Neural progenitor cell (in vitro differentiated cells): ENCODE measurements at regions not wholly inside any gene's neighbourhood (a gene's known extent, or its start where the extent isn't known, plus 50 kb on each side); places are given as distances from the start of the nearest gene placed in this dataset.

Experiments used
- DNase-seq: peaks from one replicate; pipeline ENCODE4 v3.0.0-alpha.2; 2016; ENCODE audit warnings: low spot score
- H2AFZ ChIP-seq: fragments of 200-600 bp; sonication (generic); replicated peaks from 2 replicates; pipeline ENCODE4 v1.6.1; 2016; ENCODE audit warnings: antibody characterized with exemption
- H3F3A ChIP-seq: fragments of 200-600 bp; sonication (generic); 2 replicates; pipeline ENCODE4 v1.6.1; 2016; ENCODE audit warnings: antibody characterized with exemption, low read depth
- H3K27ac ChIP-seq: fragments of 200-600 bp; sonication (generic); 2 replicates; pipeline ENCODE4 v1.5.1; 2016; ENCODE audit warnings: mild to moderate bottlenecking
- H3K27me3 ChIP-seq: fragments of 200-600 bp; sonication (generic); 2 replicates; pipeline ENCODE4 v1.6.1; 2016; ENCODE audit warnings: mild to moderate bottlenecking, moderate library complexity
- H3K36me3 ChIP-seq: fragments of 200-600 bp; sonication (generic); 2 replicates; pipeline ENCODE4 v1.5.1; 2016
- H3K4me1 ChIP-seq: fragments of 200-600 bp; sonication (generic); 2 replicates; pipeline ENCODE4 v1.6.1; 2016; ENCODE audit warnings: mixed run types
- H3K4me2 ChIP-seq: fragments of 200-600 bp; sonication (generic); 2 replicates; pipeline ENCODE4 v1.6.1; 2016
- H3K4me3 ChIP-seq: fragments of 200-600 bp; sonication (generic); 2 replicates; pipeline ENCODE4 v1.5.1; 2016
- H3K79me2 ChIP-seq: fragments of 200-600 bp; sonication (generic); 2 replicates; pipeline ENCODE4 v1.6.1; 2016; ENCODE audit warnings: low read depth
- H3K9ac ChIP-seq: fragments of 200-600 bp; sonication (generic); 2 replicates; pipeline ENCODE4 v1.6.1; 2016
- H3K9me3 ChIP-seq: fragments of 200-600 bp; sonication (generic); 2 replicates; pipeline ENCODE4 v1.5.1; 2016; ENCODE audit warnings: low read depth
- H4K20me1 ChIP-seq: fragments of 200-600 bp; sonication (generic); 2 replicates; pipeline ENCODE4 v1.6.1; 2016; ENCODE audit warnings: low read depth
- H3K27ac Mint-ChIP-seq: 3 replicates; pipeline ENCODE4 v1.8.0; 2021; ENCODE audit warnings: mixed read lengths
- H3K27me3 Mint-ChIP-seq: 2 replicates; pipeline ENCODE4 v1.8.0; 2022; ENCODE audit warnings: low read depth, mild to moderate bottlenecking, inconsistent platforms, moderate library complexity, mixed read lengths; ENCODE audit not compliant: insufficient read depth
- H3K36me3 Mint-ChIP-seq: 3 replicates; pipeline ENCODE4 v1.8.0; 2021; ENCODE audit warnings: mixed read lengths
- H3K4me1 Mint-ChIP-seq: 3 replicates; pipeline ENCODE4 v1.8.0; 2021; ENCODE audit warnings: mixed read lengths
- H3K4me3 Mint-ChIP-seq: 3 replicates; pipeline ENCODE4 v1.8.0; 2021; ENCODE audit warnings: mild to moderate bottlenecking, moderate library complexity, mixed read lengths
- H3K9me3 Mint-ChIP-seq: 3 replicates; pipeline ENCODE4 v1.8.0; 2020; ENCODE audit warnings: mixed read lengths
- CTCF ChIP-seq: fragments of 200-600 bp; sonication (generic); IDR thresholded peaks from 2 replicates; pipeline ENCODE4 v1.5.1; 2017; ENCODE audit warnings: antibody characterized with exemption, mild to moderate bottlenecking
- EZH2 ChIP-seq: fragments of 200-600 bp; sonication (generic); IDR thresholded peaks from 2 replicates; pipeline ENCODE4 v1.6.1; 2017; ENCODE audit warnings: antibody characterized with exemption, mild to moderate bottlenecking, moderate library complexity
- EZH2phosphoT487 ChIP-seq: fragments of 200-600 bp; sonication (generic); IDR thresholded peaks from 2 replicates; pipeline ENCODE4 v1.6.1; 2017; ENCODE audit warnings: antibody characterized with exemption

DNA sequence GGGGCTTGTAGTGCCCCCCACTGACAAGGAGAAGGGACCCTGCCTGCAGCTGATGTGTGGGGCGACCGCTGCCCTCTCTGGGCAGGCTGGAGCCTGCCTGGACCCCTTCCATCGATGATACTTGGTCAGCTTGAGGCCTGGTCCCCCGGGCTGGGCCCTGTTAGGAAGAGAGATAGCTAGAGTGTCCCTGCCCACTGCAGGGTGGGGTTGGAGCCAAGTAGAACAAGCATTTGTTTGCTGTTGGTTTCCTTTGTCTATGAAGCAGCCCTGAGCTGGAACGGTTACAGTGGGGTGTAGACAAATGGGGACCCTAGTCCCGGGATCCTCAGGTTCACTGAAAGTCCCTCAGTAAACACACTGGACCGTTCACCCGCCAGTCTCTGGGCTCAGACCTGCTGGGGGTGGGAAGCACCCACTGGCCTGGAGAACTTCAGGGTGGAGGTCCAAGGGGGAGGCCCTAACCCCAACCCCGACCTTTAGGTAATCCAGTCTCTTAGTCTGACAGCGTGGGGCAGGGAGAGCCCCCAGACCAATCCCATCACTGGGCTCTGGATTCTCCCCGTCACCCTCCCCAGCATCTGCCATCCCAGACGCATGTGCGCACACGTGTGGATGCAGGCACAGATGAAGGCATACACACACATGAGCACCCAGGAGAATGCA, 204.8 kb upstream of the ZNF536 start:
- Histone ChIP-seq H4K20me1 (no peaks in the 10 kb centered on the region), H3K36me3 (no peaks in the 10 kb centered on the region), H3K27me3 (no peaks in the 10 kb centered on the region), H3K9me3 (no peaks in the 10 kb centered on the region), H2AFZ (no peak overlapping the region), H3K27ac (no peak overlapping the region), H3K79me2 (no peaks in the 10 kb centered on the region), H3K9ac (no peak overlapping the region), H3K4me1 (no peaks in the 10 kb centered on the region), H3F3A (no peaks in the 10 kb centered on the region), H3K4me3 (no peak overlapping the region), H3K4me2 (no peak overlapping the region)
- TF ChIP-seq EZH2, result no peak
- no peak for TF ChIP-seq CTCF
- TF ChIP-seq EZH2phosphoT487, result no peak
- peaks cover 4% of the 10 kb centered on the region for H3K9me3 Mint-ChIP-seq
- no peak overlapping the region for H3K4me3 Mint-ChIP-seq
- no peaks in the 10 kb centered on the region for H3K36me3 Mint-ChIP-seq
- no peak for DNase-seq
- H3K27me3 Mint-ChIP-seq, result peaks cover 5% of the 10 kb centered on the region
- H3K27ac Mint-ChIP-seq, result no peak overlapping the region
- H3K4me1 Mint-ChIP-seq, result no peaks in the 10 kb centered on the region

GRCh38 chr19:30167976-30168635, 204.1 kb upstream of the ZNF536 start:
- Histone ChIP-seq H2AFZ (no peak overlapping the region), H3K27ac (no peak overlapping the region), H3K79me2 (no peaks in the 10 kb centered on the region), H3K27me3 (no peaks in the 10 kb centered on the region), H3F3A (no peaks in the 10 kb centered on the region), H3K4me2 (no peak overlapping the region), H4K20me1 (no peaks in the 10 kb centered on the region), H3K9me3 (no peaks in the 10 kb centered on the region), H3K36me3 (no peaks in the 10 kb centered on the region), H3K4me1 (no peaks in the 10 kb centered on the region), H3K4me3 (no peak overlapping the region), H3K9ac (no peak overlapping the region)
- Mint-ChIP-seq H3K27ac (no peak overlapping the region), H3K4me1 (no peaks in the 10 kb centered on the region), H3K9me3 (no peaks in the 10 kb centered on the region), H3K27me3 (no peaks in the 10 kb centered on the region), H3K36me3 (no peaks in the 10 kb centered on the region), H3K4me3 (no peak overlapping the region)
- TF ChIP-seq EZH2, result no peak
- no peak for TF ChIP-seq CTCF
- TF ChIP-seq EZH2phosphoT487, result no peak
- DNase-seq, result no peak

DNA sequence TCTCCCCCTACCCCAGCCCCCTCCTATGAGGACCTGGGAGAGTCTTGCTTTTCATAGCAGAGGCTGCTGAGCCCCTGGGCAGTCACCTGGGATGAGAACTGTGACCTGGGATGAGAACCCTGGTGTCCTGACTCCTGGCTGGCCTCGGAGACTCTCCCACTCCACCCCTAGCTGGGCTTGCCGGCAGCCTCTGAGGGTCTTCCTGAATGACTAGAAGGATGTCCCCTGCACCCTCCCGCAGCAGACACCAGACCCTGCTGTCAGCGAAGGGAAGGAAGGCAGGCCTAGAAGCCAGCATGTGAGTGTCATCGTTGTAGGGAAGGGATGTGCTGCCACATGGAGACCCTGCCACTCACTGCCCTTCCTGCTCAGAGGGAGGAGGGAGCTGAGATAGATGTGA, 203.4 kb upstream of the ZNF536 start:
- H3K27me3 Mint-ChIP-seq, result no peaks in the 10 kb centered on the region
- TF ChIP-seq EZH2, result no peak
- TF ChIP-seq CTCF, result no peak
- no peak for TF ChIP-seq EZH2phosphoT487
- Histone ChIP-seq H4K20me1 (no peaks in the 10 kb centered on the region), H3K79me2 (no peaks in the 10 kb centered on the region), H3K4me1 (no peaks in the 10 kb centered on the region), H2AFZ (no peak overlapping the region), H3K9me3 (no peaks in the 10 kb centered on the region), H3K4me3 (no peak overlapping the region), H3K27me3 (no peaks in the 10 kb centered on the region), H3K4me2 (no peak overlapping the region), H3K27ac (no peak overlapping the region), H3K9ac (no peak overlapping the region), H3K36me3 (no peaks in the 10 kb centered on the region), H3F3A (no peaks in the 10 kb centered on the region)
- no peak for DNase-seq
- no peaks in the 10 kb centered on the region for H3K9me3 Mint-ChIP-seq
- no peaks in the 10 kb centered on the region for H3K4me1 Mint-ChIP-seq
- H3K36me3 Mint-ChIP-seq, result no peaks in the 10 kb centered on the region
- H3K27ac Mint-ChIP-seq, result no peak overlapping the region
- H3K4me3 Mint-ChIP-seq, result no peak overlapping the region
